GM12878 (cell line): ENCODE measurements at regions not wholly inside any gene's neighbourhood (a gene's known extent, or its start where the extent isn't known, plus 50 kb on each side); places are given as distances from the start of the nearest gene placed in this dataset.

Source experiments
- ATAC-seq: fragments of 200-7000 bp; cut with Tn5 transposase; 3 replicates; pipeline ENCODE4 v1.9.1; 2020; ENCODE audit warnings: mild to moderate bottlenecking, moderate library complexity
- BruUV-seq: library from RNA; stranded (reverse); fragments of 400-500 nt; replicated peaks from 2 replicates; lab custom pipeline; 2021; lab: Mats Ljungman, UMichigan
- CTCF ChIA-PET: fragments of 300-600 bp; sonication (Branson Sonifier 250); formaldehyde crosslinking; extraction: SDS; loops from one replicate; lab custom pipeline; 2021; ENCODE audit warnings: inconsistent platforms; lab: Yijun Ruan, JAX
- POLR2A ChIA-PET: fragments of 350-600 bp; formaldehyde crosslinking; extraction: SDS; loops from one replicate; lab custom pipeline; 2021; ENCODE audit warnings: inconsistent platforms; lab: Charles Lee
- RAD21 ChIA-PET: fragments of 300-600 bp; sonication (Branson Sonifier 250); formaldehyde crosslinking; loops from one replicate; lab custom pipeline; 2023; ENCODE audit warnings: antibody characterized with exemption; ENCODE audit not compliant: unreplicated experiment; lab: Charles Lee
- SMC1A ChIA-PET: fragments of 300-600 bp; sonication (Branson Sonifier 250); formaldehyde crosslinking; loops from one replicate; lab custom pipeline; 2023; ENCODE audit not compliant: unreplicated experiment, uncharacterized antibody; lab: Charles Lee
- DNase-seq: peaks from one replicate; pipeline ENCODE4 v3.0.0-alpha.2; 2011; ENCODE audit warnings: low read depth, low spot score
- FAIRE-seq: peaks from 3 replicates; lab custom pipeline; 2011; peaks lifted over from hg19 to GRCh38; lab: Jason Lieb, UNC
- H2AFZ ChIP-seq: 2 replicates; pipeline ENCODE4 v1.6.0; 2011; ENCODE audit warnings: low read depth, low read length, control low read depth; ENCODE audit not compliant: control insufficient read depth
- H3K27ac ChIP-seq: 2 replicates; pipeline ENCODE4 v1.5.1; 2011; ENCODE audit warnings: control low read depth; ENCODE audit not compliant: control insufficient read depth, insufficient read depth
- H3K27me3 ChIP-seq, 2 experiments: replicated peaks in 1 of 2; 2 replicates each; pipeline versions ENCODE4 v1.6.0 to v1.6.1; 2011; ENCODE audit warnings: low read length in 1 of 2; ENCODE audit not compliant: control insufficient read depth in 2 of 2, insufficient read depth in 2 of 2
- H3K36me3 ChIP-seq, 2 experiments: 2 replicates each; pipeline ENCODE4 v1.5.1; 2011; ENCODE audit warnings: low read length in 1 of 2; ENCODE audit not compliant: control insufficient read depth in 2 of 2, insufficient read depth in 2 of 2
- H3K4me1 ChIP-seq: 2 replicates; pipeline ENCODE4 v1.6.1; 2011; ENCODE audit warnings: mild to moderate bottlenecking, low read length, moderate library complexity, mixed read lengths; ENCODE audit not compliant: control insufficient read depth, insufficient read depth
- H3K4me2 ChIP-seq: 2 replicates; pipeline ENCODE4 v1.6.0; 2011; ENCODE audit warnings: control low read depth; ENCODE audit not compliant: control insufficient read depth, insufficient read depth
- H3K4me3 ChIP-seq: fragments of 200-600 bp; sonication (generic); 2 replicates; pipeline ENCODE4 v1.5.1; 2016
- H3K79me2 ChIP-seq: 2 replicates; pipeline ENCODE4 v1.6.0; 2011; ENCODE audit warnings: low read length; ENCODE audit not compliant: control insufficient read depth, insufficient read depth
- H3K9ac ChIP-seq: 2 replicates; pipeline ENCODE4 v1.8.0; 2011; ENCODE audit warnings: low read length, control low read depth, mixed read lengths; ENCODE audit not compliant: control insufficient read depth, insufficient read depth
- H3K9me3 ChIP-seq: replicated peaks from 3 replicates; pipeline ENCODE4 v1.5.1; 2011; ENCODE audit warnings: mild to moderate bottlenecking, low read length; ENCODE audit not compliant: control insufficient read depth, insufficient read depth
- H4K20me1 ChIP-seq: 2 replicates; pipeline ENCODE4 v1.6.0; 2011; ENCODE audit not compliant: control insufficient read depth, insufficient read depth
- CREB1 ChIP-seq: IDR thresholded peaks from 2 replicates; pipeline ENCODE4 v1.6.1; 2012; ENCODE audit warnings: low read depth, mild to moderate bottlenecking, inconsistent platforms
- RAD21 ChIP-seq: IDR thresholded peaks from 2 replicates; pipeline ENCODE4 v1.6.1; 2011; ENCODE audit warnings: mild to moderate bottlenecking, low read depth, low read length, moderate library complexity; ENCODE audit not compliant: insufficient read depth
- SMC3 ChIP-seq: IDR thresholded peaks from 2 replicates; pipeline ENCODE4 v1.6.1; 2011; ENCODE audit warnings: low read length, improper control_type of control experiment, borderline replicate concordance
- WGBS: methylation state at CpG from one replicate; pipeline ENCODE4 v1.1.6; 2016; ENCODE audit warnings: low lambda C conversion rate; ENCODE audit not compliant: insufficient replicate concordance, insufficient coverage; ENCODE audit errors: missing lambda C conversion rate; 5-methylcytosine and 5-hydroxymethylcytosine counted together
- in situ Hi-C: fragments of 300-500 bp; cut with MboI; formaldehyde crosslinking; loops from 9 replicates; pipeline ENCODE4 v1.14.3; 2018; ENCODE audit warnings: mixed read lengths
- intact Hi-C: fragments of 100-400 bp; cut with micrococcal nuclease; formaldehyde crosslinking; loops from one replicate; pipeline ENCODE4 v1.14.2; 2022; ENCODE audit not compliant: unreplicated experiment
- TF ChIP-seq, protein P1 (sequence below), 3 experiments: IDR thresholded peaks in 2 of 3; conservative IDR thresholded peaks in 1 of 3; 2 replicates each; pipeline ENCODE4 v1.5.1; 2011; ENCODE audit warnings: low read depth in 3 of 3, low read length in 3 of 3, mild to moderate bottlenecking in 3 of 3, control low read depth in 2 of 3, moderate library complexity in 2 of 3, inconsistent platforms in 1 of 3, mixed read lengths in 1 of 3; ENCODE audit not compliant: control insufficient read depth in 2 of 3, insufficient read depth in 1 of 3; ENCODE audit errors: extremely low read depth in 1 of 3
- TF ChIP-seq, protein P2 (sequence below): fragments of 450-650 bp; IDR thresholded peaks from 2 replicates; pipeline ENCODE4 v1.6.1; 2017; ENCODE audit warnings: mild to moderate bottlenecking, low read depth, inconsistent platforms; ENCODE audit not compliant: poor library complexity, severe bottlenecking

DNA sequence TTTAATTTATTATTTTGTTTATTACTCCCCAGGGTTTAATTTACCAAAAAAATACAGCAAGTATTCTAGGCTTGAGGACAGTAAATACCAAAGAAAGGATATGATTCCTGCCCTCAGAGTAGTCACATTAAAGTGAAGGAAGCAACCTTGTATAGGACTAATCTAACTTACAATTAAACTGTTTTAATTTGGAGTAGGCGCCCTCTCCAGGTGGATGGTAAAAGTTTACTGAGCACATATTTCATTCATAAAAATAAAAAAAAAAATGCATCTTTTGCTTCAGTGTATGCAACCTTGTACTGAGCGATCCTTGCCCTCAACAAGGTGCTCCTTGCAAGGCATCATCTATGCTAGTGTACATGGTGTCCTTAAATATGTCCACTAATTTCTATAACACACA lies 72.0 kb upstream of the MAGEB16 start:
- intact Hi-C loops, result loop anchor here (5.0 kb wide), 1 partner anchor 344 kb away; no protein-coding TSS in a partner anchor
- no peaks in the 10 kb centered on the region for H3K27me3 ChIP-seq
- DNase-seq (no peak), FAIRE-seq (no peak)
- ChIA-PET RAD21 (interaction anchor here (2.5 kb wide), 1 partner anchor 345 kb away, joined by 20 read pairs; no protein-coding TSS in a partner anchor), POLR2A (no interaction called here), SMC1A (interaction anchor here (1.9 to 2.0 kb wide), 2 partner anchors 17 to 345 kb away, joined by 7 to 12 read pairs; no protein-coding TSS in a partner anchor), CTCF (interaction anchor here (0.6 to 2.6 kb wide), 4 partner anchors 11 to 346 kb away, joined by 3 to 27 read pairs (median 7); no protein-coding TSS in a partner anchor)
- no peak overlapping the region for H3K27ac ChIP-seq
- no peak overlapping the region for H2AFZ ChIP-seq
- H4K20me1 ChIP-seq, result no peaks in the 10 kb centered on the region
- H3K4me1 ChIP-seq, result no peaks in the 10 kb centered on the region
- no peaks in the 10 kb centered on the region for H3K9me3 ChIP-seq
- 2% methylated on average over 2 of the region's 2 CpGs for WGBS
- no peak overlapping the region for H3K4me2 ChIP-seq
- H3K79me2 ChIP-seq, result no peaks in the 10 kb centered on the region
- no TSS peak for BruUV-seq
- TF ChIP-seq SMC3 (peak; percentile 30; the same call in 1 of the 2 replicates), RAD21 (peak; percentile 44; the same call in 1 of the 2 replicates), CREB1 (no peak)
- TF ChIP-seq, protein P1, sequence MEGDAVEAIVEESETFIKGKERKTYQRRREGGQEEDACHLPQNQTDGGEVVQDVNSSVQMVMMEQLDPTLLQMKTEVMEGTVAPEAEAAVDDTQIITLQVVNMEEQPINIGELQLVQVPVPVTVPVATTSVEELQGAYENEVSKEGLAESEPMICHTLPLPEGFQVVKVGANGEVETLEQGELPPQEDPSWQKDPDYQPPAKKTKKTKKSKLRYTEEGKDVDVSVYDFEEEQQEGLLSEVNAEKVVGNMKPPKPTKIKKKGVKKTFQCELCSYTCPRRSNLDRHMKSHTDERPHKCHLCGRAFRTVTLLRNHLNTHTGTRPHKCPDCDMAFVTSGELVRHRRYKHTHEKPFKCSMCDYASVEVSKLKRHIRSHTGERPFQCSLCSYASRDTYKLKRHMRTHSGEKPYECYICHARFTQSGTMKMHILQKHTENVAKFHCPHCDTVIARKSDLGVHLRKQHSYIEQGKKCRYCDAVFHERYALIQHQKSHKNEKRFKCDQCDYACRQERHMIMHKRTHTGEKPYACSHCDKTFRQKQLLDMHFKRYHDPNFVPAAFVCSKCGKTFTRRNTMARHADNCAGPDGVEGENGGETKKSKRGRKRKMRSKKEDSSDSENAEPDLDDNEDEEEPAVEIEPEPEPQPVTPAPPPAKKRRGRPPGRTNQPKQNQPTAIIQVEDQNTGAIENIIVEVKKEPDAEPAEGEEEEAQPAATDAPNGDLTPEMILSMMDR (IDR thresholded peaks at IDR 0.05 in 2 of 3, conservative IDR thresholded peaks at IDR 0.05 in 1 of 3; ENCODE audit: control insufficient read depth in 2 of 3, extremely low read depth in 1 of 3, insufficient read depth in 1 of 3, low read depth in 3 of 3, low read length in 3 of 3), result peak in 2 of 3 experiments; percentile 8 to 11; a peak in 2 of 6 replicates
- TF ChIP-seq, protein P2, sequence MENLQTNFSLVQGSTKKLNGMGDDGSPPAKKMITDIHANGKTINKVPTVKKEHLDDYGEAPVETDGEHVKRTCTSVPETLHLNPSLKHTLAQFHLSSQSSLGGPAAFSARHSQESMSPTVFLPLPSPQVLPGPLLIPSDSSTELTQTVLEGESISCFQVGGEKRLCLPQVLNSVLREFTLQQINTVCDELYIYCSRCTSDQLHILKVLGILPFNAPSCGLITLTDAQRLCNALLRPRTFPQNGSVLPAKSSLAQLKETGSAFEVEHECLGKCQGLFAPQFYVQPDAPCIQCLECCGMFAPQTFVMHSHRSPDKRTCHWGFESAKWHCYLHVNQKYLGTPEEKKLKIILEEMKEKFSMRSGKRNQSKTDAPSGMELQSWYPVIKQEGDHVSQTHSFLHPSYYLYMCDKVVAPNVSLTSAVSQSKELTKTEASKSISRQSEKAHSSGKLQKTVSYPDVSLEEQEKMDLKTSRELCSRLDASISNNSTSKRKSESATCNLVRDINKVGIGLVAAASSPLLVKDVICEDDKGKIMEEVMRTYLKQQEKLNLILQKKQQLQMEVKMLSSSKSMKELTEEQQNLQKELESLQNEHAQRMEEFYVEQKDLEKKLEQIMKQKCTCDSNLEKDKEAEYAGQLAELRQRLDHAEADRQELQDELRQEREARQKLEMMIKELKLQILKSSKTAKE, result no peak
- TF ChIP-seq, all 136 proteins: peak for 3
- in situ Hi-C loops, result no loop called here
- ATAC-seq, result peak; percentile 68
- Histone ChIP-seq H3K9ac (no peak overlapping the region), H3K36me3 (no peaks in the 10 kb centered on the region), H3K4me3 (no peak overlapping the region)
